PFSK-1 (cell line): ENCODE measurements at regions not wholly inside any gene's neighbourhood (a gene's known extent, or its start where the extent isn't known, plus 50 kb on each side); places are given as distances from the start of the nearest gene placed in this dataset.

Experiments
- FOXP2 ChIP-seq: optimal IDR thresholded peaks from 2 replicates; pipeline ENCODE3; 2011; ENCODE audit warnings: borderline replicate concordance, control low read depth, inconsistent platforms; ENCODE audit not compliant: insufficient read depth; ENCODE audit errors: extremely low read length, extremely low read depth
- POLR2AphosphoS5 ChIP-seq: IDR thresholded peaks from 2 replicates; pipeline ENCODE4 v1.6.1; 2012; ENCODE audit warnings: low read depth, mild to moderate bottlenecking, control low read depth, low read length, moderate library complexity
- REST ChIP-seq, 2 experiments: IDR thresholded peaks; 2 replicates each; pipeline versions ENCODE4 v1.6.1 to v1.8.0; 2011 to 2012; ENCODE audit warnings: low read depth in 2 of 2, low read length in 2 of 2, control low read depth in 1 of 2, inconsistent platforms in 1 of 2, mild to moderate bottlenecking in 1 of 2, moderate library complexity in 1 of 2; ENCODE audit not compliant: insufficient read depth in 1 of 2
- SIN3A ChIP-seq: IDR thresholded peaks from 2 replicates; pipeline ENCODE4 v1.6.1; 2012; ENCODE audit warnings: mild to moderate bottlenecking, low read length, moderate library complexity, borderline replicate concordance; ENCODE audit not compliant: insufficient read depth
- TAF1 ChIP-seq: IDR thresholded peaks from 2 replicates; pipeline ENCODE4 v1.6.1; 2012; ENCODE audit warnings: low read length, control low read depth, borderline replicate concordance; ENCODE audit not compliant: insufficient read depth

- no peak for TF ChIP-seq FOXP2
These were observed 222.4 kb downstream of the KCTD12 start for GRCh38 chr13:76663592-76664335.

- TF ChIP-seq POLR2AphosphoS5 (no peak), FOXP2 (no peak), SIN3A (no peak), TAF1 (no peak), REST (IDR thresholded peaks at IDR 0.05; ENCODE audit: insufficient read depth in 1 of 2, low read depth in 2 of 2, low read length in 2 of 2) (no peak)
These were observed 229.7 kb downstream of the KCTD12 start for GRCh38 chr13:76656500-76656899.

GRCh38 chr13:76656056-76656455, 230.1 kb downstream of the KCTD12 start:
- TF ChIP-seq TAF1 = no peak
- TF ChIP-seq REST (IDR thresholded peaks at IDR 0.05; ENCODE audit: insufficient read depth in 1 of 2, low read depth in 2 of 2, low read length in 2 of 2) = no peak
- no peak for TF ChIP-seq FOXP2
- TF ChIP-seq POLR2AphosphoS5 = no peak
- no peak for TF ChIP-seq SIN3A

GRCh38 chr13:76654263-76654662, 231.9 kb downstream of the KCTD12 start:
- TF ChIP-seq REST (IDR thresholded peaks at IDR 0.05; ENCODE audit: insufficient read depth in 1 of 2, low read depth in 2 of 2, low read length in 2 of 2) (no peak), TAF1 (no peak), FOXP2 (no peak), POLR2AphosphoS5 (no peak), SIN3A (no peak)

- no peak for TF ChIP-seq FOXP2
- TF ChIP-seq POLR2AphosphoS5 = no peak
- TF ChIP-seq TAF1 = no peak
- TF ChIP-seq SIN3A = no peak
- TF ChIP-seq REST (IDR thresholded peaks at IDR 0.05; ENCODE audit: insufficient read depth in 1 of 2, low read depth in 2 of 2, low read length in 2 of 2) = no peak
These were observed 234.9 kb downstream of the KCTD12 start for GRCh38 chr13:76651286-76651685.
